Mucosa of gallbladder (tissue), 1 donor: ENCODE measurements at regions not wholly inside any gene's neighbourhood (a gene's known extent, or its start where the extent isn't known, plus 50 kb on each side); places are given as distances from the start of the nearest gene placed in this dataset.
"Not testable (repeated sequence)": the region's sequence is repeated elsewhere in the genome, so short reads cannot be mapped to it uniquely, and the experiment has no call there.

ENCODE experiments used
- DNase-seq: peaks from one replicate; pipeline ENCODE4 v3.0.0-alpha.2; 2020; ENCODE audit warnings: low spot score
- donor health status: DM: no; HTN: no; CAD: no.

DNA sequence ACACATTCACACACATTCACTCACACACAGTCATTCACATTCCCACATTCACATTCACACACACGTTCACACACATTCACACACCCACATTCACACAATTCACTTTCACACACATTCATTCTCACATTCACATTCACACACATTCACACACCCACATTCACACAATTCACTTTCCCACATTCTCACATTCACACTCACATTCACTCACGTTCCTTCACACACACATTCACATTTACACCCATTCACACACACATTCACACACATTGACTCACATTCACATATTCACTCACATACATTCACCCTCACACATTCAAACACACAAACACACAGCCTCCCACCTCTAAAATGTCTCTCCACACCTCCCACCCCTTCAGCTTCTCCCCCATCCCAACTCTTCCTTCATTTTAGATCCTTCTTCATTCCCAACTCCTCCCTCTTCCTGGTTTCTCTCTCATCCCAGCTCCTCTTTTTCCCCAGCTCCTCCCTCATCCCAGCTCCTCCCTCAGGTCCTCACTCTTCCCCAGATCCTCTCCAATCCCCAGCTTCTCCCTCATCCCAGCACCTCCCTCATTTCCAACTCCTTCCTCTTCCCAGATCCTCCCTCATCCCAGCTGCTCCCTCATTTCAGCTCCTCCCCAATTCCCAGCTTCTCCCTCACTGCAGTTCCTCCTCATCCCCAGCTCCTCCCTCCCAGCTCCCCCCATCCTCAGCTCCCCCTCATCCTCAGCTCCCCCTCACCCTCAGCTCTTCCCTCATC is 111.0 kb downstream of the FAM53A start:
- DNase-seq, result no peak

DNA sequence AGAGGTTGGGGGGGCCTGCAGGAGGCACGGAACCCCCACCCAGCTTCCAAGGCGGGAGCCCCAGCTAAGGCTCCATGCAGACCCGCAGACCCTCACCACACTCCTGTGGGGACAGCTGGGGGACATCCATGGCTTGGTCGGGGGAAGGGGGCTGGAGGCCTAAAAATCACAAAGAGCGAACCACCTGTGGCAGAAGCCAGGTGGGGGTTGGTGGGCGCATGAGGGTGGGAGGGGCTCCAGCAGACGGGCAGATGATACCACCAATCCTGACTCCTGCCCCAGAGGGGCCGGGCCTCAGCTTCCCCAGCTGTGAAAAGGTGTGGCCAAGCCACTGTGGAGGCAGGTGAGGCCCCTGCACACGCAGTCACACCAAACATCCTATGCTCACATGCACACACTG is 111.6 kb downstream of the FAM53A start:
- no peak for DNase-seq

DNA sequence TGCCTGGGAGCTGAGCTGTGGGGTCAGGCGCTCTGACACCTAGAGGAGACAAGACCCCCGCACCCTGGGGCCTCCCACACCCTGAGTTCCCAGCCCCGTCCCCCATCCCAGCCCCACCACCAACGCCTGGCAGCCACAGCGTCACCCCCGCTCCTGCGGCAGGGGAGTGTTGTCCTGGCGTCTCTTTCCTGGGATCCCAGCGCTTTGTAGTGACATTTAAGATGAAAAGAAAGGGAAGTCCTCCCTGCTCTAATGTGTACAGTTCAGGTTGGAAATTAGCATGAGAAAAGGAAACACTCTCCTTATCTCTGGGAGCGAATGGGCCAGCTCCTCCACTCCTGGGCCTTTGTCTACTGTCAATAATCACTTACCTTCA is 112.1 kb downstream of the FAM53A start:
- no peak for DNase-seq

DNA sequence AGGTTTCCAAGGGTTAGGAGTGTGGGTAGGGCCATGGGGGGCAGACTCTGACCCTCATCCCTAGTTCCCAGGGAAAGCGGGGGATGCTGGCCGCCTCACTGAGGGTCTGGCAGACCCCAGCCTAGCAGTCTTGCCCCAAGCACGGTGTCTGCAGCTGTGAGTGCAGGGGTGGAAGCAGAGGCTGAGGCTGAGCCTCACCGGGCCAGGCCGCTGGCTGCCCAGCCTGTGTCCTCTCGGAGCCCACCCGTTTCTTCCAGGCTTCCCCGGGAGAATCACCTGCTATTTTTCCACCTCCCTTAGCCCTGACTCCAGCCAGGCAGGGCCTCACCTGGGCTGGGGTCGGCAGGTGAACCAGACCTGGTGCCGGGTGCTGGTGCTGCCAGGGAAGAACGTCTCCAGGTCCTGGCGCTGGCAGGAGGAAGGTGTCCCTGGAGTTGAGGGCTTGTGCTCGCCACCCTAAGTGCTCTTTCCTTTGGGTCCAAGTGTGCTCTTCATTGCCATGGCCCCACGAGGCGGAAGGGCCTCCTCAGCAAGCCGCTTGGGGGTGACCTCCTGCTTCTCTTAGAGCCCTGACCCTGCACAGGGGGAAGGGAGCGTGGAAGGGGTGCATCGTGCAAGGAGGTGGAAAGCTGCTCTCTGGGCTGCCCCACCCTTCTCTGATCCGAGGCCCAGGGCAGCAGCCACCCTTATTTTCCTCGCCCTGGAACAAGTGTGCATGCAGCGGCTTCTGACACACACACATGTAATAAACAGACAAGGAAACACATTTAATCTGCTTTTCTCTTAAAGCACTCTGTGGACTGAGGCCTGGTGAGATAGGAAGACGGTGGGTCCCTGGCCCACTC is 112.7 kb downstream of the FAM53A start:
- DNase-seq, result no peak

DNA sequence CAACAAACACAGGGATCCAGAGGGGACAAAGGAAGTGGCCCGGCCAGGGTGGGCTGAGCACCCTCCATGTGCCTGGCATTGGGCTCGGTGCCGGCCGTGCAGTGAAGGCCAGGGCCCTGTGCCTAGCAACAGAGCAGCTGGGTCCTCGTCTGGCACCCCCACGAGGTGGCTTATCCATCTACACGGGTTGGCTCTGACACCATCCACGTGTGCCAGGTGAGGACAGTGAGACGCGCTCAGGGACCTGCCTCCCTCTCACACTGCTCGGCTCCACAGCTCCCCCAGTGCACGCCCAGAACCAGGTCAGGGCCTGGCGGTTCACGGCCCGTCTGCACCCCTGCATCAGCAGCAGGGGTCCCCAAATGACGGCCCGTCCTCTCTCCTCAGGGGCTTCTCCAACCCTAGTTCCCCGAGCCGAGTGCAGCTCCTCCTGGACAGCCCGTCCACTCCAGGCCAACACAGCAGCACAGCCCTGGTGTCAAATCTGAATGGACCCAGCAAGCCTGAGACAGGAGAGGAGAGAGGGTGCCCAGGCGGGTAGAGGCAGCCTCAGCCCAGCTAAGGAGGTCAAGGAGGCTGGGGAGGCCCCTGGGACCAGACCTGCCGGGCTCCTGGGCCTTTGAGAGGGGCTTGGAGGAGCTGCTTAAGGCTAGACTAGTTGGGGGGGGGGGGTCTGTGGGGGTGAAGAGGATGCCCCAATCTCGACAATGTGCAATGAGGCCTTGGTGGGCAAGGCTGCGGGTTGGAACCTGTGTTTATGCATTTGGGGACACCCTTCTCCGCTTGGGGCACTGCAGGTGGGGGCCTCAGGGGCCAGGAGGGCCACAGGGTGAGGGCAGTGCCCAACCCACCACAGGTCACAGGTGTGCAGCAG is 113.6 kb downstream of the FAM53A start:
- no peak for DNase-seq

DNA sequence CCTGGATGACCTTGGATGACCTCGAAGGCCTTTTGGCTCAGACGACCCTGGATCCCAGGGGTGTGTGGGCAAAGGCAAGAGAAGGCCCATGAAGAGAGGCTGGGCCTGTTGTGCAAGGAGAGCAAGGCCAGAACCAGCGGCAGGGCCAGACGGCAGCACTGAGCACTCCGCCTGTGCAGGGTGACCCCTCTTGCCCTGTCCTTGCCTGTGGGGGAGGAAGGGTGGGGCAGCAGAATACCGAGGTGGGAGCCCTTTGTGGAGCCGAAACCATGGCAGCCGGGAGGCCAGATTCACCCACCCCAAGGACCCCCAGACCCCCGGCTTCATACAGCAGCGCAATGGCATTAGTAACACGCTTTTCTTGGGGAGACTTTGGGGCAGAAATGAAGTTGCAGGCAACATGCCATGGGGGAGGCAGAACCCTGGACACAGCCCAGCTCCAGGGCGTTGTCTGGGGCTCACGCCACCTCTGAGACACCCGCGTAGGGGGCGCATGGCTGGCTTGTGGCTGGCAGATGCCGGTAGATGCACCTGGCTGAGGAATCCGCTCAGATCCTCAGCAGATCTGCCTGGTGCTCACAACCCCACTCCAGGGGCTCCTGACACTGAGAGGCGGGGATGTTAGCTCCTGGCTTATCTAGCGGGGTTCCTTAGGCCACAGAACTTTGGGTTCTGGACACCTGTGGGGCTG is 114.5 kb downstream of the FAM53A start:
- DNase-seq, result no peak

DNA sequence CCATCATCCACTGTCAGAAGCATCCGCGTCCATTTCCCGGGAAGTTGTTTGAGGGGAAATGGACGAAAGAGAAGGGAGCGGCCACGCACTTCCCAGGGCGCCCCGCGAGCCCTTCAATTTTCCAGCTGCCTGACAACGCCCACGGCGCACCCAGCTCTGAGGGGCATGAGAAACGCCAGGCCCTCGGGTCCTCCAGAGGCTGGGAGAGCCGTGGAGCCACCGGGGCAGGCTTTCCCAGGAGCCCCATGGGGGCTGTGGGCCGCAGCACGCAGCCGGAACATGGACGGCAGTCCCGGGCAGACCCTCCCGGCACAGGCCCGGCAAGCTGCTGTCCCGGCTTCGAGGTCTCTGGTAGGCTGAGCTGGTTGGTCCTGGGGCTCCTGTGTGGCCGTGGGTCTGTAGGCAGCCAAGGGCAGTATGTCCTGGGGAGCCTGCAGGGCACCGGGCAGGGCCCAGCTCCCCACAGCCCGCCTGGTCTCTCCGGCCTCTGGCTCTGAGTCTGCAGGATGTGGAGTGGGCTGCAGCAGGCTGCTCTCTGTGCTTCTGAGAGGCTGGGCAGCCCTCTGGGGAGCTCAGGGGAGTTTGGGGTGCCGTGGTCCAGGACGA is 115.2 kb downstream of the FAM53A start:
- no peak for DNase-seq

DNA sequence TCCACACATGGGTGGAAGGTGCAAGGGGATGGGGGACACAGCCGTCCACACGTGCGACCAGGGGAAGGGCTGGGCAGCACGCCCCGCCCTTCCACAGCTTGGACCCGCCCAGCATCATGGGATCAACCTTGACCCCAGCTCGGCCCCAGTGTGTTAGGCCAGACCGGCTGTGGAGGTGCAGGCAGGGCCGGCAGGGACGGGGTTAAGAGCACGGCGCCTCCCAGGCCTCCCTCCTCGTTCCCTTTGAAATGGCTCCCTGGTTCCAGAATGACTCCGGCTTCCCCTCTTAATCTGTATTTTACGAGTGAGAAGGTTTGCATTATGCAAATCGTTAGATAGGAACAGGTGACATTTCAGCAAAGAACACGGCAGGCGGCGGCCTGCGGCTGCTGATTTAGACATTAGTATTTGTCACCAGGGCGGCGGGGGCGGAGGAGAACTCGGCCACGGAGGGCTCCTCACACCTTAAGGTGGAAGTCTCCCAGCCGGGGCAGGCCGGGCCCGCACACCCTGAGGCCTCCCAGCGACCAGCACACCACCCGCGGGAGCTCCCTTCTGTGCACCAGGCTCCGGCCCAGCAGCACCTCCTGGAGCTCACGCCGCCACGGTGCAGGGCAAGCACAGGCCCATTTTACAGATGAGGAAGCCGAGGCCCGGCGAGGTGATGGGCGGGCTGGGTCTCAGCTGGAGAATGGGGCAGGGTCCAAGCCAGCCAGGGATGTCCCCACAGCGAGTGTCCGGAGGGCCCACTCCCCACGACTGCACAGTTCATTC is 116.1 kb downstream of the FAM53A start:
- DNase-seq, result no peak

DNA sequence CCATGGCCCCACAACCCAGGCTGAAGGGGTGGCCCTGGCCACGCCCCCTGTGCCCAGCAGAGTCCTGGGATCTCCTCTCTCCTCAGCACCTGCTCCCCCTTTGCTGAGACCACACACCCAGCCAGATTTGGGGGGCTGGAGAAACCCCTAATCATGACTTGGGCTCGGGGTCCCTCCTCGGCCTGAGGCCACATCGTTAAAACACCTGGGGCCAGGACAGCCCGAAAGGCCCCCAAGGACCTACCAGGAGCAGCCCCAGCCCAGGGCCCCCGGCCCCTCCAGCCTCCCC is 116.7 kb downstream of the FAM53A start:
- no peak for DNase-seq

DNA sequence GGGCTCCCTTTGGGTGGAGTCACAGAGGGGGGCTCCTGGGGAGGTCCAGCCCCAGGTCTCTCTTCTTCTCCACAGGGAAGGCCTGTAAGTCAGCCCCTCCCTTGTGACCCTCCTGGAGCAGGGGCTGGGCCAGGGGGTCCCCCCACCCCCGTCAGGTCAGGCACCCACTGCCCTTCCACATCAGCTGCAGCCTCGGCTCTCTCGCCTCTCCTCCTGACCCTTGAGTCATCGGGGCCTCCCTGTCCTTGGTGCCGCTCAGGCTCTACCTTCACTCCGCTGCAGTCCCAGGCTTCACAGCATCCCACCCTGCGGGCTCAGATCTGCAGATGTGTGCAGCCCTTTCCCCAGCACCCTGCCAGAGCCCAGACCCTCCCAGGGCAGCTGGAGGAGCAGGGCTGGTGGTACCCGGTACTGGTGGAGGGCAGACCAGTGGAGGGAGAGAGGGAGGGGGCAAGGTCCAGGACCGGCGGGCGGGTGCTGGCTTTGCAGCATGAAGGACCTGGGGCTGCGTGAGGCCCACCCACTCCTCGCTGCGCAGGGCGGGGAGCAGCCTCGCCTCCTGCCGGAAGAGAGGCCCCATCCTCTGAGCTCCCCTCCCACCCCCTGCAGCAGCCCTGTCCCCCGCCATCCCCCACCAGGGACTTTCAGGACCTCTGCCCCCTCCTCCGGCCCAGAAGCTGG is 117.1 kb downstream of the FAM53A start:
- no peak for DNase-seq

DNA sequence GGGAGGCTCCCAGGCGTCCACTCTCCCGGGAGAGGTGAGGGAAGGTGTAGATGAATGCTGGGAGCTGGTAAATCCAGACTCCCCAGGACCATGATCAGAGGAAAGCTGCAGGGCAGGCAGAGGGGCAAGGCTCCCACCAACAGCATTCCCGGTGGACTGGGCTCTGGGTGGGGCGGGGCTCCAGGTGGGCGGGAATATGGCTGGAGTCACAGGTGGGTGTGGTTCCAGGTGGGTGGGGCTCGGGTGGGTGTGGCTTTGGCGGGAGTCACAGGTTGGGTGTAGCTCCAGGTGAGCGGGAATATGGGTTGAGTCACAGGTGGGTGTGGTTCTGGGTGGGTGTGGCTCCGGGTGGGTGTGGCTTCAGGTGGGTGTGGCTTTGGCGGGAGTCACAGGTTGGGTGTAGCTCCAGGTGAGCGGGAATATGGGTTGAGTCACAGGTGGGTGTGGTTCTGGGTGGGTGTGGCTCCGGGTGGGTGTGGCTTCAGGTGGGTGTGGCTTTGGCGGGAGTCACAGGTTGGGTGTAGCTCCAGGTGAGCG is 117.7 kb downstream of the FAM53A start:
- not testable (repeated sequence) for DNase-seq

DNA sequence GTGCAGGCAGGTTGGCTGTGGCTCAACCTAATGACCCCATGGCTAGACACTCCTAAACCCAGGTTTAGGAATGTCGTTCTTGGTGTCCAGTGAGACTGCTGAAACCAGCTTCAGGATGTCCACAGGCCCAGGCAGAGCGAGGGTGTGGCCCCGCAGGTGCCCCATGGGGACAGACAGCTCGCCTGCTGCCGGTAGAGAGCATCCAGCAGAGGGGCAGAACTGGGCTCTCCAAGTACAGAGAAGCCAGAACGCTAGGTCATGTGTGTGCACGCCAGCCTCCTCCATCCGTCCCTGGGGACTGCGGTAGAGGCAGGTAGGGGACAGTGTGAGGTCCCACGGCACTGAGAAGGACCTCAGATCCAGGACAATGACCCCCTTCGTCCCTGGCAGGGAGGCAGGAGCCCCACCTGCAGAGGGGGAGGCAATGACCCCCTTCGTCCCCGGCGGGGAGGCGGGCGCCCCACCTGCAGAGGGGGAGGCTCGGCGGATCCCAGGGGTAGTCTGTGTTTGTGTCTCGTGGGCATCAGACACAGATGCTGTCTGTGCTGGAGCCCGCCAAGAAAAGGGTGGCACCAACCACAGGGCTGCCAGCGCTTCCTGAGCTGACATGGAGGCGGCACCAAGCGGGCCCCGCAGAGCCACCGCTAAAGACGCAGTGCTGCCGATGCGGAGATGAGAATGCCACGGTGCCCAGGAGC is 118.4 kb downstream of the FAM53A start:
- no peak for DNase-seq

DNA sequence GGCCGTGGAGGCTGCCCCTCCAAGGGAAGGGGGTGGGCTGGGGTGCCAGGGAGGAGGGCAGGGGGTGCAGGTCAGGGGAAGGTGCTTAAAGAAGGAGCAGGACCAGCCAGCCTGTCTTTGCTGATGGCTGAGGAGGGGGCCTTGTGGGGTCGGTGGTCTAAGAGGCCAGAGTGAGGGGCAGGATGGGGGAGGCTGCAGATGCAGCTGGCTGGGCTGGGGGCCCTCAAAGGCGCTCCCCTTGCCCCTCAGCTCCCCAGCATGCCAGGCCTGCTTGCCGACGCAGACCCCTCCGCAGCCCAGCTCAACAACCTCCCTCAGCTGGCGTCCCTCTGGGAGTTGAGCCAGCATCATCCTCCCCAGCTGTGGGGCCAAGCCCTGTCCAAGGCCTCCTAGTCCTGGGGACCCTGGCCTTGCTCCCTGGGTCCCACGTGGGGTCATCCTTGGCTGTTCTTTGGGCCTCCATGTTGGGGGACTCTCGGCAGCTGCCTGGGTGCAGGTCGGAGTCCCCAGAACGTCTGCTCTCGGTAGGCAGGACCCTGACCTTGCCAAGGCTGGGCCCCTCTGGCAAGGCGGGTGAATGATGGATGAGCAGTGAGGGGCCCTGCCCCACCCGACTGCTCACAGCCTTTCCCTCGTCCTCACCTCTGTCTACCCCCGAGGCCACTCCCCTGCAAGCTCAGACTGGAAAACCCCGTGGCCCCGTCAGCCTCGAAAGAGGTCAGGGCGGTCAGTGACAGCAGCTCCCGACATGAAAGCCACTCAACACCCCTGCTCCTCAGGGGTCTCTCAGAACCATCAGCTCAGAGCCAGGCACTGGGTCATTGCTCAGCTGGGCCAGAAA is 119.4 kb downstream of the FAM53A start:
- DNase-seq, result no peak

DNA sequence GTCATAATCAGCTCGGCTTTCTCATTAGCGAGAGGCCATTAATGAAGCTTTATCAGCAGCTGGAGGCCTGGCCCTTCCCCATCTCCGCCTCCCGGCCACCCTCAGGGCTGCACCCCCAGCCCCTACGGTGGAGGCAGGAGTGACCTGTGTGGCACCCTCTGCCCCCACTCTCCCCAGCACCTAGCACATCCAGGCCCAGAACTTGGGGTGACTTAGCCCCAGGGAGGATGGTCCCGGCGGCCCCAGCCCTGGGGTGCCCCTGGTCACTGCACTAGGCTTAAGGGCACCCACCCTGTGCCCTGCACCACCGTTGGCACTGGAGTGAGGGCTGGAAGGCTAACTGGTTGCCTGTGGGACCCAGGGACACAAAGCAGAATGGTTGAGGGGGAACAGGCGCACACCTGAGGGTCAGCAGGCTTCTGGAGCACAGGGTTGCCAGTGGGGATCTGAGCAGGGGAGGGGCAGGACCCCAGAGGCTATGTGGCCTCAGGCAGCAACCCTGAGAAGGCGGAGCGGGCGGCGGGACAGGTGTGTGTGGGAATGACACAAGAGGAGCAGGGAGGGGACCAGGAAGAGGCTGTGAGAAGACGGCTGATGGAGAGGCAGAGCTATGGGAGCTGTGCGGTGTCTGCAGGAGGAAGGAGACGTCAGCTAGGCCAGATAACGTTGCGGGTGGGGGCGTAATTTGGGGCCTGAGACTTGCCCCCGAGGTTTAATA is 120.2 kb downstream of the FAM53A start:
- DNase-seq, result no peak

DNA sequence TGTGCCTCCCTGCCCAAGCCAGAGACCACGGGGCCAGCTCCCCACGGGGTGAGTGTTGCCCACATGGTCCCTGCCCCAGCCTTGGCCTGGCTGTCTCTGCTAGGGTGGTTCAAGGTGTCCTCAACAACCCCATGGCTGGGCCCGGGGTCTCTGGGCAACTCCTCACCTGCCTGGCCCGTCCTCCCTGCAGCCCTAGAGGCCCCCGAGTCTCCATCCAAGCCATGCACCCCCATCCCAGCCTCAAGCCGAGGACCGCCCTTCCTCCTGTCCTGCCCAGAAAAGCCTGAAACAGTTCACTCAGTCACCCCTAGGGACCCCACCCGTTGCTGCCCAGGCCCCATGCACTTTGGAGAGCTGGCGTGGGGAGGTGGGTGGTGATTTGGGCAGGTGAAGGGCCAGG is 120.9 kb downstream of the FAM53A start:
- no peak for DNase-seq

DNA sequence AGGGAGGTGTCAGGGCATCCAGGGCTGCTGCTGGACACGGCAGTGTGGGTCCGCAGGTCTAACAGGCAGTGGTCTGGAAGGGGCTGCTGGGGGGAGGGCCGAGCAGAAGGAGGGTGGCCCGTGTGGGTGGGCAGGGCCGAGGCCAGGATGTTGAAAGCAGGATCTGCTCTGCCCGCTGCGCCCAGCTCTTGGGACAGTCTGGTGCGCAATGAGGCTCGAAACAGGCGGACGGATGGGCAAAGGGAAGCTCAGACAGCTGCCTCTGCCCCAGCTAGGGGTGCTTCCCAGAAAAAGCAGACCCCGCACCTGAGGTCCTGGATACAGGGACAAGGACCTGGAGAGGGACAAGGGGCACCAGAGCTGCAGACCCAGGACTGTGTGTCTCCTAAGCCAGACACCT is 121.3 kb downstream of the FAM53A start:
- DNase-seq, result no peak

DNA sequence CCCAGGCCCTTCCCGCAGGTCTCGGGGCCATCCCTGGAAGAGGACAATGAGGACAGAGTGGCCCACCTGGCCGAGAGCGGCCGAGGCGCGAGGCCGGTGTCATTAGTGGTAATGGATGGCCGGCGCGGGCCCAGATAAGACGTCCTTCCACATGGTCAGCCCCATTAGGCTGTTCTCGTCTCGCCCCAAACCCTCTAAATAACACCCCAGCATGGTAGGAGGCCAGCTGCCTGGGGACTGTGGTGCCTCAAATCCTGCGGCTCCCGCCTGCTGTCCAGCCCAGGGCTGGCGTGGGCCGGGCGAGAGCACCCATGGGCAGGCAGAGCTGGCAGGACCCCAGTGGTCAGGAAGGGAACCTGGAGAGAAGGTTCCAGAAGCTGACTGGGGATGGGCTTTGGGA is 121.7 kb downstream of the FAM53A start:
- no peak for DNase-seq
